ENCODE measurements at regions not wholly inside any gene's neighbourhood (a gene's known extent, or its start where the extent isn't known, plus 50 kb on each side); places are given as distances from the start of the nearest gene placed in this dataset.

GRCh38 chr4:12968345-12968744 lies 515.8 kb downstream of the RAB28 start:
- TF ChIP-seq, protein P1, sequence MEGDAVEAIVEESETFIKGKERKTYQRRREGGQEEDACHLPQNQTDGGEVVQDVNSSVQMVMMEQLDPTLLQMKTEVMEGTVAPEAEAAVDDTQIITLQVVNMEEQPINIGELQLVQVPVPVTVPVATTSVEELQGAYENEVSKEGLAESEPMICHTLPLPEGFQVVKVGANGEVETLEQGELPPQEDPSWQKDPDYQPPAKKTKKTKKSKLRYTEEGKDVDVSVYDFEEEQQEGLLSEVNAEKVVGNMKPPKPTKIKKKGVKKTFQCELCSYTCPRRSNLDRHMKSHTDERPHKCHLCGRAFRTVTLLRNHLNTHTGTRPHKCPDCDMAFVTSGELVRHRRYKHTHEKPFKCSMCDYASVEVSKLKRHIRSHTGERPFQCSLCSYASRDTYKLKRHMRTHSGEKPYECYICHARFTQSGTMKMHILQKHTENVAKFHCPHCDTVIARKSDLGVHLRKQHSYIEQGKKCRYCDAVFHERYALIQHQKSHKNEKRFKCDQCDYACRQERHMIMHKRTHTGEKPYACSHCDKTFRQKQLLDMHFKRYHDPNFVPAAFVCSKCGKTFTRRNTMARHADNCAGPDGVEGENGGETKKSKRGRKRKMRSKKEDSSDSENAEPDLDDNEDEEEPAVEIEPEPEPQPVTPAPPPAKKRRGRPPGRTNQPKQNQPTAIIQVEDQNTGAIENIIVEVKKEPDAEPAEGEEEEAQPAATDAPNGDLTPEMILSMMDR (IDR thresholded peaks at IDR 0.05; ENCODE audit: poor library complexity, severe bottlenecking), result no peak
- TF ChIP-seq REST (IDR thresholded peaks at IDR 0.05; ENCODE audit: borderline replicate concordance) (no peak), EZH2 (IDR thresholded peaks at IDR 0.05; ENCODE audit: borderline replicate concordance, insufficient read depth, low read length, poor library complexity, severe bottlenecking) (no peak), EP300 (conservative IDR thresholded peaks at IDR 0.05; ENCODE audit: poor library complexity, severe bottlenecking) (no peak), TAF1 (IDR thresholded peaks at IDR 0.05; ENCODE audit: low read depth) (no peak), POLR2AphosphoS5 (IDR thresholded peaks at IDR 0.05) (no peak), SMC3 (conservative IDR thresholded peaks at IDR 0.05; ENCODE audit: poor library complexity) (no peak), RAD21 (conservative IDR thresholded peaks at IDR 0.05) (no peak)
